Activated naive CD4-positive, alpha-beta T cell treated with anti-CD3 and anti-CD28 coated beads for 36 hours (primary cell): ENCODE measurements at regions not wholly inside any gene's neighbourhood (a gene's known extent, or its start where the extent isn't known, plus 50 kb on each side); places are given as distances from the start of the nearest gene placed in this dataset.
A peak's percentile ranks its signal among the peaks of the same experiment; 100 is the strongest.

Experiments used
- CTCF ChIA-PET: fragments of 350-600 bp; sonication (Branson Sonifier 250); formaldehyde crosslinking; loops from one replicate; lab custom pipeline; 2021; ENCODE audit warnings: antibody characterized with exemption; lab: Charles Lee
- DNase-seq: peaks from one replicate; pipeline ENCODE4 v3.0.0-alpha.2; 2020
- H3K27ac Mint-ChIP-seq: one replicate; pipeline ENCODE4 v1.8.0; 2021; ENCODE audit warnings: mild to moderate bottlenecking, mixed read lengths
- H3K27me3 Mint-ChIP-seq: one replicate; pipeline ENCODE4 v1.8.0; 2021; ENCODE audit warnings: low read depth, mixed read lengths
- H3K36me3 Mint-ChIP-seq: one replicate; pipeline ENCODE4 v1.8.0; 2021; ENCODE audit warnings: low read depth, mixed read lengths
- H3K4me1 Mint-ChIP-seq: one replicate; pipeline ENCODE4 v1.8.0; 2021; ENCODE audit warnings: low read depth, mixed read lengths
- H3K4me3 Mint-ChIP-seq: one replicate; pipeline ENCODE4 v1.8.0; 2021; ENCODE audit warnings: mild to moderate bottlenecking, moderate library complexity, mixed read lengths
- H3K9me3 Mint-ChIP-seq: one replicate; pipeline ENCODE4 v1.8.0; 2021; ENCODE audit warnings: mixed read lengths
- intact Hi-C: fragments of 100-400 bp; cut with micrococcal nuclease; formaldehyde crosslinking; loops from one replicate; pipeline ENCODE4 v1.15.1; 2023

GRCh38 chr22:19629720-19630419 is 84.4 kb upstream of the SEPTIN5 start:
- DNase-seq: peak; percentile 94
- H3K36me3 Mint-ChIP-seq: no peaks in the 10 kb centered on the region

GRCh38 chr22:19630614-19631013 is 83.7 kb upstream of the SEPTIN5 start:
- Mint-ChIP-seq H3K4me1 (peaks cover 3% of the 10 kb centered on the region), H3K4me3 (no peak overlapping the region), H3K9me3 (no peaks in the 10 kb centered on the region), H3K27ac (no peak overlapping the region), H3K27me3 (no peaks in the 10 kb centered on the region), H3K36me3 (no peaks in the 10 kb centered on the region)
- CTCF ChIA-PET: interaction anchor here (0.6 to 1.8 kb wide), 20 partner anchors 13 to 463 kb away, joined by 3 to 11 read pairs (median 4); partner anchors contain the start of gene SLC25A1
- intact Hi-C loops: loop anchor here (1.0 to 10.0 kb wide), 7 partner anchors 105 to 486 kb away; partner anchors contain the start of genes CDC45, ESS2 and UFD1
- DNase-seq: no peak

More at GRCh38 chr22:19629720-19630419, 84.4 kb upstream of the SEPTIN5 start:
- Mint-ChIP-seq H3K27me3 (no peaks in the 10 kb centered on the region), H3K27ac (no peak overlapping the region), H3K4me3 (no peak overlapping the region), H3K9me3 (no peaks in the 10 kb centered on the region), H3K4me1 (peaks cover 3% of the 10 kb centered on the region)
- intact Hi-C loops: loop anchor here (1.0 to 10.0 kb wide), 7 partner anchors 105 to 486 kb away; partner anchors contain the start of genes CDC45, ESS2 and UFD1
- CTCF ChIA-PET: interaction anchor here (0.6 to 1.8 kb wide), 29 partner anchors 12 to 679 kb away, joined by 3 to 11 read pairs (median 3); partner anchors contain the start of genes CDC45, SLC25A1 and UFD1

- Mint-ChIP-seq H3K4me1 (peaks cover 3% of the 10 kb centered on the region), H3K9me3 (no peaks in the 10 kb centered on the region), H3K27ac (no peak overlapping the region), H3K27me3 (no peaks in the 10 kb centered on the region), H3K4me3 (no peak overlapping the region), H3K36me3 (no peaks in the 10 kb centered on the region)
- intact Hi-C loops: loop anchor here (1.0 to 10.0 kb wide), 4 partner anchors 86 to 333 kb away; no protein-coding TSS in a partner anchor
- DNase-seq: peak; percentile 23
- CTCF ChIA-PET: interaction anchor here (0.6 to 1.6 kb wide), 3 partner anchors 35 to 84 kb away, joined by 3 read pairs; no protein-coding TSS in a partner anchor
Observed at GRCh38 chr22:19631899-19632667, 82.2 kb upstream of the SEPTIN5 start.

GRCh38 chr22:19632668-19633148 is 81.6 kb upstream of the SEPTIN5 start:
- Mint-ChIP-seq H3K27me3 (no peaks in the 10 kb centered on the region), H3K27ac (no peak overlapping the region), H3K36me3 (no peaks in the 10 kb centered on the region), H3K4me3 (no peak overlapping the region), H3K9me3 (no peaks in the 10 kb centered on the region), H3K4me1 (peaks cover 3% of the 10 kb centered on the region)
- intact Hi-C loops: loop anchor here (1.0 to 10.0 kb wide), 3 partner anchors 86 to 218 kb away; no protein-coding TSS in a partner anchor
- CTCF ChIA-PET: interaction anchor here (1.6 kb wide), 1 partner anchor 35 kb away, joined by 3 read pairs; no protein-coding TSS in a partner anchor
- DNase-seq: no peak

GRCh38 chr22:19634226-19634975 is 79.9 kb upstream of the SEPTIN5 start:
- Mint-ChIP-seq H3K4me3 (no peak overlapping the region), H3K36me3 (no peaks in the 10 kb centered on the region), H3K9me3 (no peaks in the 10 kb centered on the region), H3K27me3 (no peaks in the 10 kb centered on the region), H3K27ac (no peak overlapping the region), H3K4me1 (peaks cover 3% of the 10 kb centered on the region)
- intact Hi-C loops: loop anchor here (5.0 to 10.0 kb wide), 2 partner anchors 137 to 220 kb away; no protein-coding TSS in a partner anchor
- CTCF ChIA-PET: no interaction called here
- no peak for DNase-seq

- H3K36me3 Mint-ChIP-seq: no peaks in the 10 kb centered on the region
- no peak overlapping the region for H3K4me3 Mint-ChIP-seq
- DNase-seq: no peak
- CTCF ChIA-PET: no interaction called here
- H3K27ac Mint-ChIP-seq: no peak overlapping the region
- H3K9me3 Mint-ChIP-seq: no peaks in the 10 kb centered on the region
- H3K27me3 Mint-ChIP-seq: peaks cover under 1% of the 10 kb centered on the region
- intact Hi-C loops: loop anchor here (10.0 kb wide), 1 partner anchor 221 kb away; no protein-coding TSS in a partner anchor
- no peaks in the 10 kb centered on the region for H3K4me1 Mint-ChIP-seq
Observed at GRCh38 chr22:19635644-19636043, 78.7 kb upstream of the SEPTIN5 start.

- intact Hi-C loops: loop anchor here (10.0 kb wide), 1 partner anchor 222 kb away; no protein-coding TSS in a partner anchor
- no peak for DNase-seq
- Mint-ChIP-seq H3K4me1 (no peaks in the 10 kb centered on the region), H3K4me3 (no peak overlapping the region), H3K27me3 (peaks cover 3% of the 10 kb centered on the region), H3K27ac (no peak overlapping the region), H3K9me3 (no peaks in the 10 kb centered on the region), H3K36me3 (no peaks in the 10 kb centered on the region)
- CTCF ChIA-PET: no interaction called here
Observed at GRCh38 chr22:19636696-19637407, 77.5 kb upstream of the SEPTIN5 start.

GRCh38 chr22:19637408-19638281 is 76.7 kb upstream of the SEPTIN5 start:
- no peak for DNase-seq
- no peaks in the 10 kb centered on the region for H3K9me3 Mint-ChIP-seq
- no peaks in the 10 kb centered on the region for H3K4me1 Mint-ChIP-seq
- peaks cover 3% of the 10 kb centered on the region for H3K27me3 Mint-ChIP-seq
- no peaks in the 10 kb centered on the region for H3K36me3 Mint-ChIP-seq
- no peak overlapping the region for H3K4me3 Mint-ChIP-seq
- intact Hi-C loops: loop anchor here (10.0 kb wide), 1 partner anchor 223 kb away; no protein-coding TSS in a partner anchor
- CTCF ChIA-PET: no interaction called here
- no peak overlapping the region for H3K27ac Mint-ChIP-seq

- no peak overlapping the region for H3K4me3 Mint-ChIP-seq
- H3K9me3 Mint-ChIP-seq: no peaks in the 10 kb centered on the region
- no peaks in the 10 kb centered on the region for H3K36me3 Mint-ChIP-seq
- intact Hi-C loops: loop anchor here (10.0 kb wide), 1 partner anchor 224 kb away; no protein-coding TSS in a partner anchor
- no peaks in the 10 kb centered on the region for H3K4me1 Mint-ChIP-seq
- CTCF ChIA-PET: interaction anchor here (1.2 kb wide), 1 partner anchor 11 kb away, joined by 3 read pairs; no protein-coding TSS in a partner anchor
- peaks cover 3% of the 10 kb centered on the region for H3K27me3 Mint-ChIP-seq
- DNase-seq: no peak
- H3K27ac Mint-ChIP-seq: no peak overlapping the region
Observed at GRCh38 chr22:19638282-19639015, 75.9 kb upstream of the SEPTIN5 start.

- CTCF ChIA-PET: no interaction called here
- Mint-ChIP-seq H3K4me3 (no peak overlapping the region), H3K36me3 (no peaks in the 10 kb centered on the region), H3K27me3 (peaks cover 3% of the 10 kb centered on the region), H3K9me3 (no peaks in the 10 kb centered on the region), H3K4me1 (no peaks in the 10 kb centered on the region), H3K27ac (no peak overlapping the region)
- no peak for DNase-seq
- intact Hi-C loops: loop anchor here (10.0 kb wide), 1 partner anchor 225 kb away; no protein-coding TSS in a partner anchor
Observed at GRCh38 chr22:19639610-19640135, 74.6 kb upstream of the SEPTIN5 start.
